HEK293 (cell line): ENCODE measurements at regions not wholly inside any gene's neighbourhood (a gene's known extent, or its start where the extent isn't known, plus 50 kb on each side); places are given as distances from the start of the nearest gene placed in this dataset.

Experiments
- CTCF ChIA-PET: fragments of 350-600 bp; formaldehyde crosslinking; extraction: SDS; loops from one replicate; lab custom pipeline; 2021; ENCODE audit warnings: antibody characterized with exemption; lab: Yijun Ruan, JAX
- POLR2A ChIA-PET: fragments of 300-600 bp; formaldehyde crosslinking; extraction: SDS; loops from one replicate; lab custom pipeline; 2020; ENCODE audit warnings: antibody characterized with exemption, inconsistent platforms; lab: Yijun Ruan, JAX
- H3K27ac ChIP-seq: fragments of 200-500 bp; sonication (Bioruptor generic); 2 replicates; pipeline ENCODE4 v1.5.1; 2014; ENCODE audit warnings: low read depth, low read length, control low read depth, inconsistent platforms; ENCODE audit errors: extremely low read depth
- H3K36me3 ChIP-seq, 2 experiments: fragments of 200-500 bp in 1 of 2; sonication (Bioruptor generic) in 1 of 2; 1 replicate in 1 of 2; 2 replicates in 1 of 2; pipeline ENCODE4 v1.5.1; 2014 to 2017; ENCODE audit warnings: inconsistent platforms in 2 of 2, low read length in 2 of 2; ENCODE audit not compliant: control insufficient read depth in 2 of 2, insufficient read depth in 1 of 2
- H3K4me1 ChIP-seq: fragments of 200-500 bp; sonication (Bioruptor generic); 2 replicates; pipeline ENCODE4 v1.5.1; 2014; ENCODE audit warnings: mild to moderate bottlenecking, low read length, inconsistent platforms; ENCODE audit not compliant: control insufficient read depth, insufficient read depth
- H3K4me3 ChIP-seq: 2 replicates; pipeline ENCODE4 v1.5.1; 2011; ENCODE audit warnings: low read depth, mild to moderate bottlenecking, control low read depth, low read length, moderate library complexity
- H3K9me3 ChIP-seq: fragments of 200-500 bp; sonication (Bioruptor generic); 2 replicates; pipeline ENCODE4 v1.5.1; 2014; ENCODE audit warnings: low read depth, low read length, inconsistent platforms; ENCODE audit not compliant: control insufficient read depth, insufficient read depth
- GLIS2 ChIP-seq: fragments of 450-650 bp; formaldehyde crosslinking; IDR thresholded peaks from 2 replicates; pipeline ENCODE4 v1.5.1; 2016; ENCODE audit warnings: missing biosample characterization, missing genetic modification characterization
- REPIN1 ChIP-seq: fragments of 450-650 bp; formaldehyde crosslinking; IDR thresholded peaks from 2 replicates; pipeline ENCODE4 v1.5.1; 2017; ENCODE audit warnings: missing biosample characterization, missing genetic modification characterization, low read depth
- ZBTB11 ChIP-seq: fragments of 450-650 bp; formaldehyde crosslinking; conservative IDR thresholded peaks from 2 replicates; pipeline ENCODE4 v1.5.1; 2016; ENCODE audit warnings: low read depth, missing biosample characterization, missing genetic modification characterization
- ZNF174 ChIP-seq: fragments of 450-650 bp; formaldehyde crosslinking; IDR thresholded peaks from 2 replicates; pipeline ENCODE4 v1.5.0; 2017; ENCODE audit warnings: missing biosample characterization, mild to moderate bottlenecking, missing genetic modification characterization
- ZNF214 ChIP-seq: fragments of 450-650 bp; formaldehyde crosslinking; IDR thresholded peaks from 2 replicates; pipeline ENCODE4 v1.5.1; 2017; ENCODE audit warnings: missing biosample characterization, mild to moderate bottlenecking, missing genetic modification characterization, borderline replicate concordance
- ZNF266 ChIP-seq: fragments of 450-650 bp; formaldehyde crosslinking; IDR thresholded peaks from 2 replicates; pipeline ENCODE4 v1.5.1; 2016; ENCODE audit warnings: missing biosample characterization, missing genetic modification characterization, low read depth
- ZNF335 ChIP-seq: fragments of 450-650 bp; formaldehyde crosslinking; conservative IDR thresholded peaks from 2 replicates; pipeline ENCODE4 v1.5.1; 2016; ENCODE audit warnings: missing biosample characterization, missing genetic modification characterization
- ZNF449 ChIP-seq: fragments of 450-650 bp; formaldehyde crosslinking; IDR thresholded peaks from 2 replicates; pipeline ENCODE4 v1.5.1; 2017; ENCODE audit warnings: missing biosample characterization, mild to moderate bottlenecking, missing genetic modification characterization, moderate library complexity
- ZNF514 ChIP-seq: fragments of 450-650 bp; formaldehyde crosslinking; IDR thresholded peaks from 2 replicates; pipeline ENCODE4 v1.5.1; 2016; ENCODE audit warnings: missing biosample characterization, missing genetic modification characterization
- ZNF544 ChIP-seq: fragments of 450-650 bp; formaldehyde crosslinking; IDR thresholded peaks from 2 replicates; pipeline ENCODE4 v1.5.0; 2017; ENCODE audit warnings: missing biosample characterization, missing genetic modification characterization
- ZNF555 ChIP-seq: fragments of 450-650 bp; formaldehyde crosslinking; conservative IDR thresholded peaks from 2 replicates; pipeline ENCODE4 v1.5.1; 2017; ENCODE audit warnings: missing biosample characterization, mild to moderate bottlenecking, missing genetic modification characterization, inconsistent platforms
- ZNF561 ChIP-seq: fragments of 450-650 bp; IDR thresholded peaks from 2 replicates; pipeline ENCODE4 v1.5.1; 2018; ENCODE audit warnings: missing biosample characterization, missing genetic modification characterization, borderline replicate concordance
- ZNF580 ChIP-seq: fragments of 450-650 bp; formaldehyde crosslinking; IDR thresholded peaks from 2 replicates; pipeline ENCODE4 v1.5.1; 2016; ENCODE audit warnings: missing biosample characterization, missing genetic modification characterization
- ZNF600 ChIP-seq: fragments of 450-650 bp; formaldehyde crosslinking; IDR thresholded peaks from 2 replicates; pipeline ENCODE4 v1.5.1; 2016; ENCODE audit warnings: missing biosample characterization, missing genetic modification characterization
- ZNF623 ChIP-seq: fragments of 450-650 bp; formaldehyde crosslinking; IDR thresholded peaks from 2 replicates; pipeline ENCODE4 v1.5.1; 2016; ENCODE audit warnings: missing biosample characterization, missing genetic modification characterization
- ZNF76 ChIP-seq: fragments of 450-650 bp; formaldehyde crosslinking; IDR thresholded peaks from 2 replicates; pipeline ENCODE4; 2016; ENCODE audit warnings: low read depth, missing biosample characterization, missing genetic modification characterization, borderline replicate concordance
- ZSCAN16 ChIP-seq: fragments of 450-650 bp; formaldehyde crosslinking; IDR thresholded peaks from 2 replicates; pipeline ENCODE4 v1.5.1; 2016; ENCODE audit warnings: missing biosample characterization, missing genetic modification characterization
- TF ChIP-seq, protein P1 (sequence below): fragments of 450-650 bp; formaldehyde crosslinking; IDR thresholded peaks from 2 replicates; pipeline ENCODE4; 2016; ENCODE audit warnings: missing biosample characterization, missing genetic modification characterization

DNA sequence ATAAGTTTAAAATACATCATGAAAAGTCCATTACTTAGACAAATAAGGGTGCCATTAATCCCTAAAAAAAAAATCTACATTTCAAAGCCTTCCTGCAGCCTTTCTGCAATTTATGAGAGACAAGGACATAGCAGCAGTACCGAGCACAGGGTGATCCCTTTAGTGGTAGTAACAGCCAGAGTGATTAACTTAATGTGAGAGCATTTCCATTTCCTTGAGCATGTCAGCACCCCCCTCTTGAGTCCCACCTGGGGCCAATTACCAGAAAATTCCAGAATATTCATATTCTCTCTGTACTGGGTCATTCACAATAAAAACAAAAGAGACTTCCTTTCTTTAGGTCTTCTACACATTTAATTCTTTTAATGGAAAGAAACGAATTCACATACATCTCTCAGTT lies 546.9 kb upstream of the CCDC54 start:
- ChIA-PET POLR2A (no interaction called here), CTCF (no interaction called here)
- Histone ChIP-seq H3K9me3 (no peaks in the 10 kb centered on the region), H3K36me3 (no peaks in the 10 kb centered on the region), H3K4me1 (no peaks in the 10 kb centered on the region), H3K4me3 (no peak overlapping the region), H3K27ac (no peak overlapping the region)
- TF ChIP-seq ZNF514 (tag by site-specific recombination) (no peak), ZNF174 (tag by site-specific recombination) (no peak), ZNF449 (tag by site-specific recombination) (no peak), ZBTB11 (tag by site-specific recombination) (no peak), ZNF580 (tag by site-specific recombination) (no peak), ZNF266 (tag by site-specific recombination) (no peak), ZNF544 (no peak), ZNF555 (tag by site-specific recombination) (no peak), ZSCAN16 (tag by site-specific recombination) (no peak), ZNF214 (tag by site-specific recombination) (no peak)
- TF ChIP-seq, protein P1, sequence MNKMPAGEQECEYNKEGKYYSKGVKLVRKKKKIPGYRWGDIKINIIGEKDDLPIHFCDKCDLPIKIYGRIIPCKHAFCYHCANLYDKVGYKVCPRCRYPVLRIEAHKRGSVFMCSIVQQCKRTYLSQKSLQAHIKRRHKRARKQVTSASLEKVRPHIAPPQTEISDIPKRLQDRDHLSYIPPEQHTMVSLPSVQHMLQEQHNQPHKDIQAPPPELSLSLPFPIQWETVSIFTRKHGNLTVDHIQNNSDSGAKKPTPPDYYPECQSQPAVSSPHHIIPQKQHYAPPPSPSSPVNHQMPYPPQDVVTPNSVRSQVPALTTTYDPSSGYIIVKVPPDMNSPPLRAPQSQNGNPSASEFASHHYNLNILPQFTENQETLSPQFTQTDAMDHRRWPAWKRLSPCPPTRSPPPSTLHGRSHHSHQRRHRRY (tag by site-specific recombination), result no peak

GRCh38 chr3:106836906-106837305 lies 540.3 kb upstream of the CCDC54 start:
- Histone ChIP-seq H3K4me3 (no peak overlapping the region), H3K27ac (no peak overlapping the region), H3K9me3 (no peaks in the 10 kb centered on the region), H3K4me1 (no peaks in the 10 kb centered on the region), H3K36me3 (no peaks in the 10 kb centered on the region)
- ChIA-PET POLR2A (no interaction called here), CTCF (no interaction called here)
- TF ChIP-seq ZNF561 (tag by site-specific recombination) (no peak), GLIS2 (tag by site-specific recombination) (no peak), REPIN1 (no peak), ZNF335 (no peak), ZNF623 (no peak), ZNF76 (tag by site-specific recombination) (no peak), ZNF600 (tag by site-specific recombination) (no peak)
